ENCODE measurements at regions not wholly inside any gene's neighbourhood (a gene's known extent, or its start where the extent isn't known, plus 50 kb on each side); places are given as distances from the start of the nearest gene placed in this dataset.

DNA sequence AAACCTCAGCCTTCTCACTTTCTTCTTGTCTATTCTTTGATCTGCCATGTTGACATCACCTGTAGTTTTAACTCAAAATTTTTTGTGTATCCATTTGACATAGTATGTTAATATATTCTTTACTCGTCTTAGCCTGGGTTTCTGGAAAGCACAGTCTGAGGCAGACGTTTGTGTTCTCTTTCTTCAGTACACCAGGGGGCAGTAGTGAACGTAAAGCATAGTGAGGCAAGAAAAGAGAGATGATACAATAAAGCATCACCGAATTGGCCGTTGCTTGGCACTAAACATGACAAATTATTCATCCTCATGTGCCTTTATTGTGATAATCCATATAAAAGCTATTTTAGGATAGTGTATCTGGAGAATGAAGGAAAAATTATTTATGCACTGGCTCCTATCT, 141.0 kb upstream of the MYRIP start:
- no peaks in the 10 kb centered on the region for H3K9me3 ChIP-seq (ENCODE audit: control insufficient read depth in 4 of 4, insufficient read depth in 3 of 4, low read length in 3 of 4)
- H3K36me3 ChIP-seq (ENCODE audit: control insufficient read depth in 4 of 4, insufficient read depth in 4 of 4, low read length in 4 of 4), result no peaks in the 10 kb centered on the region
- TF ChIP-seq, protein P1, sequence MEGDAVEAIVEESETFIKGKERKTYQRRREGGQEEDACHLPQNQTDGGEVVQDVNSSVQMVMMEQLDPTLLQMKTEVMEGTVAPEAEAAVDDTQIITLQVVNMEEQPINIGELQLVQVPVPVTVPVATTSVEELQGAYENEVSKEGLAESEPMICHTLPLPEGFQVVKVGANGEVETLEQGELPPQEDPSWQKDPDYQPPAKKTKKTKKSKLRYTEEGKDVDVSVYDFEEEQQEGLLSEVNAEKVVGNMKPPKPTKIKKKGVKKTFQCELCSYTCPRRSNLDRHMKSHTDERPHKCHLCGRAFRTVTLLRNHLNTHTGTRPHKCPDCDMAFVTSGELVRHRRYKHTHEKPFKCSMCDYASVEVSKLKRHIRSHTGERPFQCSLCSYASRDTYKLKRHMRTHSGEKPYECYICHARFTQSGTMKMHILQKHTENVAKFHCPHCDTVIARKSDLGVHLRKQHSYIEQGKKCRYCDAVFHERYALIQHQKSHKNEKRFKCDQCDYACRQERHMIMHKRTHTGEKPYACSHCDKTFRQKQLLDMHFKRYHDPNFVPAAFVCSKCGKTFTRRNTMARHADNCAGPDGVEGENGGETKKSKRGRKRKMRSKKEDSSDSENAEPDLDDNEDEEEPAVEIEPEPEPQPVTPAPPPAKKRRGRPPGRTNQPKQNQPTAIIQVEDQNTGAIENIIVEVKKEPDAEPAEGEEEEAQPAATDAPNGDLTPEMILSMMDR (IDR thresholded peaks at IDR 0.05; ENCODE audit: control extremely low read depth, extremely low read depth), result no peak
- H3K4me3 ChIP-seq, result no peak overlapping the region
- DNase-seq (peak in 2 of 3 donors; percentile 15 to 38), ATAC-seq (ENCODE audit: insufficient read depth, low FRiP score) (peak; percentile 53)
- no peaks in the 10 kb centered on the region for H3K4me1 ChIP-seq (ENCODE audit: control insufficient read depth in 5 of 5, insufficient read depth in 5 of 5, low read length in 5 of 5)
- no peak overlapping the region for H3K27ac ChIP-seq (ENCODE audit: low read depth in 1 of 2, low read length in 1 of 2)
- H3K9ac ChIP-seq (ENCODE audit: insufficient read depth in 1 of 2, low read length in 2 of 2), result no peak overlapping the region
- H3K27me3 ChIP-seq (ENCODE audit: control insufficient read depth in 3 of 3, insufficient read depth in 3 of 3, low read length in 2 of 3), result peaks cover 0 to 6% (median 0%) of the 10 kb centered on the region in 3 donors
- 15 to 19% methylated on average over 5 of the region's 5 CpGs for WGBS, 2 donors

DNA sequence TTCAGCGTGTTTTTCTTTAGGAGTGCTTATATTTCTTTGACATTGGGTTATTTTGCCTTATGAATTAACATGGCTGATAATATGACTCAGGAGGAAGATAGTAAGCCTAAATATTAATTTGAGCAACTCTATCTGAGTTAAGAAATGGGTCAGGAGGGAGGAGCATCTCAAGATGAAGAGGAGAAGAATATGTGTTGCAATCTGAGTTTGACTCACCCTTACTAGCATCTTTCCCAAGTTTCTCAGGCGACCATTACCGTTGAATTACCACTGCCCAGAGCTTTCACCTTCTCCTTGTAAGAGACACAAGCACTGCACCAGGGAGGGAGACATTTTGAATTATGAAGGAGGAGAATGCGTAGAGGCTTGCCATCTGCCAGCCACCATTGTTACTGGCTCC, 138.3 kb upstream of the MYRIP start:
- 89 to 90% methylated on average over 4 of the region's 4 CpGs for whole genome bisulfite sequencing, 2 donors
- TF ChIP-seq, protein P1 (IDR thresholded peaks at IDR 0.05; ENCODE audit: control extremely low read depth, extremely low read depth), result no peak
- ATAC-seq (ENCODE audit: insufficient read depth, low FRiP score) (no peak), DNase-seq (no peak)
- no peaks in the 10 kb centered on the region for H3K4me1 ChIP-seq (ENCODE audit: control insufficient read depth in 5 of 5, insufficient read depth in 5 of 5, low read length in 5 of 5)
- no peaks in the 10 kb centered on the region for H3K9me3 ChIP-seq (ENCODE audit: control insufficient read depth in 4 of 4, insufficient read depth in 3 of 4, low read length in 3 of 4)
- H3K4me3 ChIP-seq, result no peak overlapping the region
- no peak overlapping the region for H3K9ac ChIP-seq (ENCODE audit: insufficient read depth in 1 of 2, low read length in 2 of 2)
- H3K36me3 ChIP-seq (ENCODE audit: control insufficient read depth in 4 of 4, insufficient read depth in 4 of 4, low read length in 4 of 4), result no peaks in the 10 kb centered on the region
- H3K27ac ChIP-seq (ENCODE audit: low read depth in 1 of 2, low read length in 1 of 2), result no peak overlapping the region
- peaks cover 0 to 6% (median 0%) of the 10 kb centered on the region in 3 donors for H3K27me3 ChIP-seq (ENCODE audit: control insufficient read depth in 3 of 3, insufficient read depth in 3 of 3, low read length in 2 of 3)

DNA sequence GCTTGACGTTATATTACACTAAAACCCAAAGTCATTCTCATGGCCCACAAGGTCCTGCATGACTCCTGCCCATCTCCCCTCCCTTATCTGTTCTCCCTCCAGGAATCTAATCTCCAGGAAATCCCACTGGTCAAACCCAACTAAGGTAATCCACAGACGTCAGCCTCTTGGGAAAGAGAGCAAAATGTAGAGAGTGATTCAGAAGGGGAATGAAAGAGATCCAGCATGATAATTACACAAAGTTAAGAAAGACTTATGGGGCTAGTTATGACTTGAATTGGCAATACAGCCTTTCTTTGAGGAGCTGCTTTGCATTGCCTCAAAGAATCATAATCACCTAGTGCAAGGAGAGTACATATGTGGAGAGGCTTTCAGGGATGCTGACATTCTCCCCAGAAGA, 137.8 kb upstream of the MYRIP start:
- H3K9me3 ChIP-seq (ENCODE audit: control insufficient read depth in 4 of 4, insufficient read depth in 3 of 4, low read length in 3 of 4), result no peaks in the 10 kb centered on the region
- no peaks in the 10 kb centered on the region for H3K4me1 ChIP-seq (ENCODE audit: control insufficient read depth in 5 of 5, insufficient read depth in 5 of 5, low read length in 5 of 5)
- no peak for DNase-seq
- no peak overlapping the region for H3K4me3 ChIP-seq
- ATAC-seq (ENCODE audit: insufficient read depth, low FRiP score), result no peak
- no peaks in the 10 kb centered on the region for H3K36me3 ChIP-seq (ENCODE audit: control insufficient read depth in 4 of 4, insufficient read depth in 4 of 4, low read length in 4 of 4)
- peaks cover 0 to 6% (median 0%) of the 10 kb centered on the region in 3 donors for H3K27me3 ChIP-seq (ENCODE audit: control insufficient read depth in 3 of 3, insufficient read depth in 3 of 3, low read length in 2 of 3)
- TF ChIP-seq, protein P1 (IDR thresholded peaks at IDR 0.05; ENCODE audit: control extremely low read depth, extremely low read depth), result no peak
- 57 to 73% methylated on average over 2 of the region's 2 CpGs for WGBS, 2 donors
- no peak overlapping the region for H3K9ac ChIP-seq (ENCODE audit: insufficient read depth in 1 of 2, low read length in 2 of 2)
- no peak overlapping the region for H3K27ac ChIP-seq (ENCODE audit: low read depth in 1 of 2, low read length in 1 of 2)

DNA sequence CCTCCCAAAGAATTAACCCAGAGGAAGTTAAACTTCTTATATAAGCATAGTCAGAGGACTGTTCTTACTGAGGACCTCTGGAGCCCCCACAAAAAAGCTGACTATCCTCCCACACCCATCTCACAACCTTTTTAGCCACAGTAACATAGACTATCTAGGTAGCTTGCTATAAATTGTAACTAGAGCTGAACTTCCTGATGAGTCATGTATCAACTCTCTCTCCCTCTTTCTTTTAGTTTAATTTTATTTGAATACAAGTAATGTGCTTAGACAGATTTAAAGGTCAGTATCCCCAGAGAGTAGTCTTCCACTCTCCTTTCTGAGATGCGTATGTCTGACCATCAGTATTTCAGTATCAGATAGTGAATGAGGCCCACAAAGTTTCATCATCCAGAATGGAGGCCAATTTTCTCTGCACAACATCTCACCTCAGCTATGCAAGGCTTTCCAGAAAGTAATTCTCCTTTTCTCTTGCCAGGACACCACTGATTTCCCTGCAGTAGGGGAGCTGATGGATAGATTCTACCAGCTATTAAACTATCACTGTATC, 104.0 kb upstream of the MYRIP start:
- Histone ChIP-seq H3K27ac (ENCODE audit: low read depth in 1 of 2, low read length in 1 of 2) (no peak overlapping the region), H3K9me3 (ENCODE audit: control insufficient read depth in 4 of 4, insufficient read depth in 3 of 4, low read length in 3 of 4) (no peaks in the 10 kb centered on the region), H3K4me3 (no peak overlapping the region), H3K36me3 (ENCODE audit: control insufficient read depth in 4 of 4, insufficient read depth in 4 of 4, low read length in 4 of 4) (no peaks in the 10 kb centered on the region), H3K27me3 (ENCODE audit: control insufficient read depth in 3 of 3, insufficient read depth in 3 of 3, low read length in 2 of 3) (no peaks in the 10 kb centered on the region), H3K9ac (ENCODE audit: insufficient read depth in 1 of 2, low read length in 2 of 2) (no peak overlapping the region), H3K4me1 (ENCODE audit: control insufficient read depth in 5 of 5, insufficient read depth in 5 of 5, low read length in 5 of 5) (no peaks in the 10 kb centered on the region)
- WGBS, 2 donors, result 90 to 96% methylated on average over 1 of the region's 1 CpG
- ATAC-seq (ENCODE audit: insufficient read depth, low FRiP score) (no peak), DNase-seq (no peak)
- TF ChIP-seq, protein P1 (IDR thresholded peaks at IDR 0.05; ENCODE audit: control extremely low read depth, extremely low read depth), result no peak
